HepG2 (cell line): ENCODE measurements at regions not wholly inside any gene's neighbourhood (a gene's known extent, or its start where the extent isn't known, plus 50 kb on each side); places are given as distances from the start of the nearest gene placed in this dataset.

Experiments
- AGO2 ChIP-seq: fragments of 200-400 bp; formaldehyde crosslinking; optimal IDR thresholded peaks from 2 replicates; pipeline ENCODE3; 2017; ENCODE audit warnings: mild to moderate bottlenecking, low read depth, low read length, moderate library complexity
- CHD4 ChIP-seq: fragments of 200-600 bp; sonication (generic); IDR thresholded peaks from 2 replicates; pipeline ENCODE4 v1.7.0; 2017; ENCODE audit warnings: mild to moderate bottlenecking, low read length, borderline replicate concordance
- E2F1 ChIP-seq: sonication (generic); formaldehyde crosslinking; IDR thresholded peaks from 2 replicates; pipeline ENCODE4 v1.5.0; 2020; ENCODE audit warnings: missing genetic modification reagents
- ETV5 ChIP-seq: IDR thresholded peaks from 2 replicates; pipeline ENCODE4 v1.6.1; 2018; ENCODE audit warnings: missing biosample characterization, missing genetic modification reagents, inconsistent platforms, borderline replicate concordance
- GFI1 ChIP-seq: sonication (generic); formaldehyde crosslinking; IDR thresholded peaks from 2 replicates; pipeline ENCODE4 v1.5.0; 2020; ENCODE audit warnings: missing genetic modification reagents, mild to moderate bottlenecking, borderline replicate concordance
- GLI4 ChIP-seq: sonication (generic); formaldehyde crosslinking; IDR thresholded peaks from 2 replicates; pipeline ENCODE4 v1.5.1; 2020; ENCODE audit warnings: missing genetic modification reagents, mild to moderate bottlenecking, moderate library complexity, borderline replicate concordance
- HOXA9 ChIP-seq: sonication (generic); formaldehyde crosslinking; IDR thresholded peaks from 2 replicates; pipeline ENCODE4 v1.8.1; 2022; ENCODE audit warnings: missing genetic modification reagents, mild to moderate bottlenecking, moderate library complexity, borderline replicate concordance
- IRX3 ChIP-seq: sonication (generic); formaldehyde crosslinking; IDR thresholded peaks from 2 replicates; pipeline ENCODE4 v1.8.1; 2023; ENCODE audit warnings: mild to moderate bottlenecking, low read depth, missing genetic modification reagents, borderline replicate concordance
- KAT8 ChIP-seq: IDR thresholded peaks from 2 replicates; pipeline ENCODE4 v1.6.1; 2016; ENCODE audit warnings: missing genetic modification reagents, missing compliant biosample characterization
- MAFG ChIP-seq: sonication (generic); formaldehyde crosslinking; IDR thresholded peaks from 2 replicates; pipeline ENCODE4 v1.5.1; 2020; ENCODE audit warnings: mild to moderate bottlenecking, missing genetic modification reagents
- RXRA ChIP-seq: sonication (generic); formaldehyde crosslinking; IDR thresholded peaks from 2 replicates; pipeline ENCODE4 v1.5.1; 2020; ENCODE audit warnings: missing genetic modification reagents
- RXRB ChIP-seq: IDR thresholded peaks from 2 replicates; pipeline ENCODE4 v1.6.1; 2016; ENCODE audit warnings: borderline replicate concordance, missing genetic modification reagents, missing compliant biosample characterization
- SALL2 ChIP-seq: sonication (generic); formaldehyde crosslinking; IDR thresholded peaks from 2 replicates; pipeline ENCODE4 v1.8.1; 2023; ENCODE audit warnings: mild to moderate bottlenecking, missing genetic modification reagents, inconsistent platforms
- SKI ChIP-seq: fragments of 450-650 bp; IDR thresholded peaks from one replicate; pipeline ENCODE4 v1.6.1; 2018; ENCODE audit warnings: mild to moderate bottlenecking; ENCODE audit not compliant: partially characterized antibody
- SRY ChIP-seq: sonication (generic); formaldehyde crosslinking; IDR thresholded peaks from 2 replicates; pipeline ENCODE4 v1.8.0; 2022; ENCODE audit warnings: mild to moderate bottlenecking, missing genetic modification reagents
- TCF12 ChIP-seq, 2 experiments: fragments of 450-650 bp in 1 of 2; sonication (generic) in 1 of 2; formaldehyde crosslinking in 1 of 2; IDR thresholded peaks; 2 replicates each; pipeline versions ENCODE4 v1.6.1 to v1.8.0; 2017 to 2022; ENCODE audit warnings: antibody characterized with exemption in 1 of 2, mild to moderate bottlenecking in 1 of 2, missing genetic modification reagents in 1 of 2, moderate library complexity in 1 of 2
- ZNF232 ChIP-seq: sonication (generic); formaldehyde crosslinking; IDR thresholded peaks from 2 replicates; pipeline ENCODE4 v1.4.0; 2020; ENCODE audit warnings: missing genetic modification reagents, borderline replicate concordance
- ZNF501 ChIP-seq: sonication (generic); formaldehyde crosslinking; IDR thresholded peaks from 2 replicates; pipeline ENCODE4 v1.5.1; 2020; ENCODE audit warnings: mild to moderate bottlenecking, moderate library complexity, missing genetic modification reagents
- ZNF749 ChIP-seq: sonication (generic); formaldehyde crosslinking; IDR thresholded peaks from 2 replicates; pipeline ENCODE4 v1.8.0; 2022; ENCODE audit warnings: mild to moderate bottlenecking, missing genetic modification reagents, moderate library complexity, borderline replicate concordance
- ZNF75D ChIP-seq: sonication (generic); formaldehyde crosslinking; IDR thresholded peaks from 2 replicates; pipeline ENCODE4 v1.8.1; 2023; ENCODE audit warnings: missing genetic modification reagents, mild to moderate bottlenecking, borderline replicate concordance
- ZSCAN30 ChIP-seq: sonication (generic); formaldehyde crosslinking; IDR thresholded peaks from 2 replicates; pipeline ENCODE4 v1.5.0; 2020; ENCODE audit warnings: mild to moderate bottlenecking, missing genetic modification reagents
- TF ChIP-seq, protein P1 (sequence below): sonication (generic); formaldehyde crosslinking; IDR thresholded peaks from 2 replicates; pipeline ENCODE4 v1.8.0; 2022; ENCODE audit warnings: missing genetic modification reagents, mild to moderate bottlenecking, borderline replicate concordance
- TF ChIP-seq, protein P2 (sequence below): sonication (generic); formaldehyde crosslinking; IDR thresholded peaks from 2 replicates; pipeline ENCODE4 v1.8.0; 2022; ENCODE audit warnings: missing genetic modification reagents, mild to moderate bottlenecking, moderate library complexity, borderline replicate concordance
- TF ChIP-seq, protein P3 (sequence below): sonication (generic); formaldehyde crosslinking; IDR thresholded peaks from 2 replicates; pipeline ENCODE4 v1.4.0; 2020; ENCODE audit warnings: missing genetic modification reagents

- TF ChIP-seq, protein P1, sequence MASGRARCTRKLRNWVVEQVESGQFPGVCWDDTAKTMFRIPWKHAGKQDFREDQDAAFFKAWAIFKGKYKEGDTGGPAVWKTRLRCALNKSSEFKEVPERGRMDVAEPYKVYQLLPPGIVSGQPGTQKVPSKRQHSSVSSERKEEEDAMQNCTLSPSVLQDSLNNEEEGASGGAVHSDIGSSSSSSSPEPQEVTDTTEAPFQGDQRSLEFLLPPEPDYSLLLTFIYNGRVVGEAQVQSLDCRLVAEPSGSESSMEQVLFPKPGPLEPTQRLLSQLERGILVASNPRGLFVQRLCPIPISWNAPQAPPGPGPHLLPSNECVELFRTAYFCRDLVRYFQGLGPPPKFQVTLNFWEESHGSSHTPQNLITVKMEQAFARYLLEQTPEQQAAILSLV, result no peak
- peak; percentile 30; the same call in 1 of the 2 replicates for TF ChIP-seq ZNF501 (CRISPR knock-in tag)
- TF ChIP-seq ZNF232, result no peak
- TF ChIP-seq, protein P2, sequence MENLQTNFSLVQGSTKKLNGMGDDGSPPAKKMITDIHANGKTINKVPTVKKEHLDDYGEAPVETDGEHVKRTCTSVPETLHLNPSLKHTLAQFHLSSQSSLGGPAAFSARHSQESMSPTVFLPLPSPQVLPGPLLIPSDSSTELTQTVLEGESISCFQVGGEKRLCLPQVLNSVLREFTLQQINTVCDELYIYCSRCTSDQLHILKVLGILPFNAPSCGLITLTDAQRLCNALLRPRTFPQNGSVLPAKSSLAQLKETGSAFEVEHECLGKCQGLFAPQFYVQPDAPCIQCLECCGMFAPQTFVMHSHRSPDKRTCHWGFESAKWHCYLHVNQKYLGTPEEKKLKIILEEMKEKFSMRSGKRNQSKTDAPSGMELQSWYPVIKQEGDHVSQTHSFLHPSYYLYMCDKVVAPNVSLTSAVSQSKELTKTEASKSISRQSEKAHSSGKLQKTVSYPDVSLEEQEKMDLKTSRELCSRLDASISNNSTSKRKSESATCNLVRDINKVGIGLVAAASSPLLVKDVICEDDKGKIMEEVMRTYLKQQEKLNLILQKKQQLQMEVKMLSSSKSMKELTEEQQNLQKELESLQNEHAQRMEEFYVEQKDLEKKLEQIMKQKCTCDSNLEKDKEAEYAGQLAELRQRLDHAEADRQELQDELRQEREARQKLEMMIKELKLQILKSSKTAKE (CRISPR knock-in tag), result no peak
- no peak for TF ChIP-seq ZNF749 (CRISPR knock-in tag)
- no peak for TF ChIP-seq GLI4 (CRISPR knock-in tag)
- TF ChIP-seq SKI, result no peak
- no peak for TF ChIP-seq HOXA9 (CRISPR knock-in tag)
- TF ChIP-seq GFI1 (CRISPR knock-in tag), result 0 out of 2 replicates have a peak, but pooled peaks have one; percentile 23
- no peak for TF ChIP-seq KAT8 (CRISPR knock-in tag)
- no peak for TF ChIP-seq SALL2
- no peak for TF ChIP-seq IRX3 (CRISPR knock-in tag)
- TF ChIP-seq ZNF75D (CRISPR knock-in tag), result no peak
- peak; percentile 17; the same call in 1 of the 2 replicates for TF ChIP-seq CHD4
- TF ChIP-seq SRY (CRISPR knock-in tag), result 0 out of 2 replicates have a peak, but pooled peaks have one; percentile 2
- TF ChIP-seq RXRA (CRISPR knock-in tag), result no peak
- TF ChIP-seq, protein P3, sequence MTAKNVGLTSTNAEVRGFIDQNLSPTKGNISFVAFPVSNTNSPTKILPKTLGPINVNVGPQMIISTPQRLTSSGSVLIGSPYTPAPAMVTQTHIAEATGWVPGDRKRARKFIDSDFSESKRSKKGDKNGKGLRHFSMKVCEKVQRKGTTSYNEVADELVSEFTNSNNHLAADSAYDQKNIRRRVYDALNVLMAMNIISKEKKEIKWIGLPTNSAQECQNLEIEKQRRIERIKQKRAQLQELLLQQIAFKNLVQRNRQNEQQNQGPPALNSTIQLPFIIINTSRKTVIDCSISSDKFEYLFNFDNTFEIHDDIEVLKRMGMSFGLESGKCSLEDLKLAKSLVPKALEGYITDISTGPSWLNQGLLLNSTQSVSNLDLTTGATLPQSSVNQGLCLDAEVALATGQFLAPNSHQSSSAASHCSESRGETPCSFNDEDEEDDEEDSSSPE (CRISPR knock-in tag), result no peak
- TF ChIP-seq MAFG, result no peak
- TF ChIP-seq AGO2, result no peak
- peak; percentile 18; the same call in 1 of the 2 replicates for TF ChIP-seq RXRB (CRISPR knock-in tag)
- no peak for TF ChIP-seq ZSCAN30 (CRISPR knock-in tag)
- no peak for TF ChIP-seq E2F1 (CRISPR knock-in tag)
- no peak for TF ChIP-seq ETV5 (CRISPR knock-in tag)
- TF ChIP-seq TCF12 (IDR thresholded peaks at IDR 0.05), result no peak
- TF ChIP-seq TCF12 (CRISPR knock-in tag; IDR thresholded peaks at IDR 0.05), result no peak
These were observed 50.0 kb downstream of the NCOR2 start (continued) for GRCh38 chr12:124517260-124518050.
